GM21786 (cell line): ENCODE measurements at regions not wholly inside any gene's neighbourhood (a gene's known extent, or its start where the extent isn't known, plus 50 kb on each side); places are given as distances from the start of the nearest gene placed in this dataset.
"Not testable (repeated sequence)": the region's sequence is repeated elsewhere in the genome, so short reads cannot be mapped to it uniquely, and the experiment has no call there.

Experiments
- ATAC-seq: cut with Tn5 transposase; IDR thresholded peaks from one replicate; pipeline ENCODE4 v1.9.1; 2021; ENCODE audit not compliant: unreplicated experiment

- no peak for ATAC-seq
Measured at GRCh38 chr12:88856201-88856600, 275.9 kb upstream of the KITLG start.

- ATAC-seq, result no peak
Measured at GRCh38 chr12:88855301-88855700, 275.0 kb upstream of the KITLG start.

DNA sequence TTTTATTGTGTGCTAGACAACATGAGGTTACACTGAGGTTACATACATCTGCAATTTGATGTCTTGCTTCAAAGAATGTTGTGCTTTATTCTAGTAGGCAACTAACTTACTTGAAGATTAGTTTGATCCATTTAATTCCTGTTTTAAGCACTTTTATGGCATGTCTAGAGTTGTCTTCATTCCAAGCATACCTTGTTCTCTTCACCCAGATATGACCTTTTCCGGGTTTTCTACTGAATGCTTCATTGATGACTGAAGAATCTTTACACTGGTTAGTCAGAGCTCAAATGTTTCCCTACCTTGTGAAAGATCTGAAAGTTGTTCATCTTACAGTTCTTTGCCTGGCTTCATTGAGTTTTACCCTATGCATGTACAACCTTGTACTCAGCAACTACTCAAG, 274.0 kb upstream of the KITLG start:
- ATAC-seq, result no peak

- not testable (repeated sequence) for ATAC-seq
Measured at GRCh38 chr12:88847246-88847645, 267.0 kb upstream of the KITLG start.

- no peak for ATAC-seq
Measured at GRCh38 chr12:88844426-88844825, 264.2 kb upstream of the KITLG start.

DNA sequence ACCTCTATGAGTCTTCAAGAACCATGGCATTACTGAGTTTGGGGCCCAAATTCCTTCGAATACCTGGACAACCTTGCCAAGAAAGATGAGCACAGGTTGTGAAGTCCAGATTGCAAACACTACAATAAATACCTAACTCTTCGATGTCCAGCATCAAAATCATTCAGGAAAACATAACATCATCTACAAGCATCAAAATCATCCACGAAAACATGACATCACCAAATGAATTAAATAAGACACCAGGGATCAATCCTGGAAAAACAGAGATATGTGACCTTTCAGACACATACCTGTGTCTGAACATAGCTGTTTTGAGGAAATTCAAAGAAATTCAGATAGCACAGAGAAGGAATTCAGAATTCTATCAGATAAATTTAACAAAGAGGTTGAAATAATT, 262.0 kb upstream of the KITLG start:
- ATAC-seq, result no peak

GRCh38 chr12:88839486-88839885, 259.2 kb upstream of the KITLG start:
- ATAC-seq, result no peak

DNA sequence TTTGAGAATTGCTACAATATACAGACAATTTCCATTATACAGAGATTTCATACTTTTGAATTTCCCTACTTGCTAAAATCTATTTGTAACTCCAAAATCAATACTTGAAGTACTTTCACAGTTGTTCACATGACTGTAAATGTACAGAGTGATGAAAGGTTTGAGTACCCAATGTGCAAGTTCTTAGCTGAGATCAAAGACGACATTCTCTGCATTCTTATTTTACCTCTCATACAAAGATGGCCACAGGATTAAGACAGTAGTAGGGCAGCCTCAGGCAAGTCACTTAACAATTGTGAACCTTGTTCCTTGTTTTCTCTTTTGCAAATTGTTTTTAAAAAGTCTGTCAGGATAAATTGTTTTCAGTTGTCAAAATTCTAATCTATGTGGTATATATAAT, 255.9 kb upstream of the KITLG start:
- ATAC-seq, result no peak

DNA sequence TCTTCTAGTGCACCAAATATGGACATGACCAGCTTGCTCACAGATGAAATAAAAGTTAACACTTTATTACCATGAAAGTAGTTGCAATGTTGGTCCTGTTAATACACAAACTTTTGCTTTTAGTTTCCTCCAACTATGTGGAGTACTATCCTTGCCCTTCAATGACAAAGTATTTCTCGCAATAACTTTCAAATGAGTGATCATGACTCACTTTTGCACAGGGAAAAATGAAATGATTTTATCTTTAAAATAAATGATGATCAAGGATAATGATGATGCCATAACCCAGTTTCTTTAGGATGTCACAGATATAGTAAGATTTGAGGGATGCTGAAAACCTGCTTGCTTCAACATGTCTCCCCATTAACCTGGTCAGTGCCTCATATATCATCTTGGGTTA, 254.0 kb upstream of the KITLG start:
- no peak for ATAC-seq

GRCh38 chr12:88833641-88834116, 253.4 kb upstream of the KITLG start:
- no peak for ATAC-seq

DNA sequence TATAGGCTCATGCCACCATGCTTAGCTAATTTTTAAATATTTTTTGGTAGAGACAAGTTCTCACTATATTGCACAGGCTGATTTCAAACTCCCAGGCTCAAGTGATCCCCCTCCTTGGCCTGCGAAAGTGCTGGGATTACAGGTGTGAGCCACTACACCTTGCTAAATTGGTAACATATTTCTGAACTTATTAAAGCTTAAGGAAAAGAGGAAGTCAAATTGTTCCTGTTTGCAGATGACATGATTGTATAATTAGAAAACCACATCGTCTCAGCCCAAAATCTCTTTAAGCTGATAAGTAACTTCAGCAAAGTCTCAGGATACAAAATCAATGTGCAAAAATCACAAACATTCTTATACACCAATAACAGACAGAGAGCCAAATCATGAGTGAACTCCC, 248.3 kb upstream of the KITLG start:
- not testable (repeated sequence) for ATAC-seq

- ATAC-seq, result no peak
Measured at GRCh38 chr12:88820012-88820411, 239.7 kb upstream of the KITLG start.

DNA sequence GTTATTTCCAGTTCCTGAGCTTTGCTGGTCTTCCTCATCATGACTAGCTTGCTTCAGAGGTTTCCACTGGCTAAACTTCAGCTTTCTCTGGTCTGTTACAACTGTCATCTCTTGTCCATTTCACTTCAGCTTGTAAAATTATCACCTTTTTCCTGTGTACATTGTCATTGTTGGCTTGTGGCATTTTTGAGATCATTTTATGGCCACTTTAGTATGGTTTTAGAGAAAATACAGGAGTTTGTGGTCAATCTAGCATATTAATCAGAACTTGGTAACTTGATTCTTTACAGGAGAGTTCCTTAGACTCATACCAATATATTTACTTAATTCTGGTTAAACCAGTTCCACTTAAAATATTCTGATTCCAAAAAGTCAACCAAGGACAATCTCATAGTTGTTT, 235.9 kb upstream of the KITLG start:
- no peak for ATAC-seq

- ATAC-seq, result no peak
Measured at GRCh38 chr12:88814779-88815178, 234.5 kb upstream of the KITLG start.

GRCh38 chr12:88812610-88813009, 232.3 kb upstream of the KITLG start:
- no peak for ATAC-seq

DNA sequence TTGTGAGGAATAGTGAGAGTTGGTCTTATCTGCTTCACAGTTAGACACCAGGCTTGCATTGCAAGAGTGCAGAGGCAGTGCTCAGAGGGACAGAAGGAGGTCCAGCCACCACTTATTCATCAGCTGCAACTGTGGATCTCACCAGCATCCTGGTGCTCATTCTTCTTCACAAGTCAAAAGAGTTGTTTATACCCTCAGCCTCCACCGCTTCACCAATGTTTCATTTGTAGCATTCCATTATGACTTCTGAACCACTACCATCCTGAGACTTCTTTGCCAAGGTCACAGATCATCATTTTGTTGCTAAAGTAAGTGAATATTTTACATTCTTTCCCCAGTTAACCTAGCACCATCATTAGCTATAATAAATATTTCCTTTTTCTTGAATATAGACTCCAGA, 230.5 kb upstream of the KITLG start:
- ATAC-seq, result no peak

GRCh38 chr12:88809841-88810240, 229.6 kb upstream of the KITLG start:
- ATAC-seq, result not testable (repeated sequence)

DNA sequence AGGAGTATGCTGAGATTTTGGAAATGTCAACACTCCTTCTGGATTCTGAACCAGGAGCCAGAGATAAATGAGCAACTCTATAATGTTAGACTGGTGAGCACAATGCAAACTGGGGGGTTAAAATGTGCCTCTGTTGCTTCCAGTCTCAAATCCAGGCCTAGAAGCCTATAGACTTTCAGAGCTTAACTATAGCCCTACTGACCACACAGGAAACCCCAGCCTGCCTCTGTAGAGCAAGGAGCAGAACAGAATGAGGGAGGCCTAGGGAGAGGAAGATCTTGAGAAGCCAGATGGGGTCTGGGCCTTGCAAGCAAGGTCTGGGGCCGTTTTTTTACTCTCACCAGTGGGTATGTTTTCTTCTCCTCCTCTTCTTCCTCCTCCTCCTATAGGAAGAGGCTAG, 225.4 kb upstream of the KITLG start:
- ATAC-seq, result no peak

- ATAC-seq, result no peak
Measured at GRCh38 chr12:88805286-88805685, 225.0 kb upstream of the KITLG start.

GRCh38 chr12:88802096-88802706, 221.9 kb upstream of the KITLG start:
- no peak for ATAC-seq

DNA sequence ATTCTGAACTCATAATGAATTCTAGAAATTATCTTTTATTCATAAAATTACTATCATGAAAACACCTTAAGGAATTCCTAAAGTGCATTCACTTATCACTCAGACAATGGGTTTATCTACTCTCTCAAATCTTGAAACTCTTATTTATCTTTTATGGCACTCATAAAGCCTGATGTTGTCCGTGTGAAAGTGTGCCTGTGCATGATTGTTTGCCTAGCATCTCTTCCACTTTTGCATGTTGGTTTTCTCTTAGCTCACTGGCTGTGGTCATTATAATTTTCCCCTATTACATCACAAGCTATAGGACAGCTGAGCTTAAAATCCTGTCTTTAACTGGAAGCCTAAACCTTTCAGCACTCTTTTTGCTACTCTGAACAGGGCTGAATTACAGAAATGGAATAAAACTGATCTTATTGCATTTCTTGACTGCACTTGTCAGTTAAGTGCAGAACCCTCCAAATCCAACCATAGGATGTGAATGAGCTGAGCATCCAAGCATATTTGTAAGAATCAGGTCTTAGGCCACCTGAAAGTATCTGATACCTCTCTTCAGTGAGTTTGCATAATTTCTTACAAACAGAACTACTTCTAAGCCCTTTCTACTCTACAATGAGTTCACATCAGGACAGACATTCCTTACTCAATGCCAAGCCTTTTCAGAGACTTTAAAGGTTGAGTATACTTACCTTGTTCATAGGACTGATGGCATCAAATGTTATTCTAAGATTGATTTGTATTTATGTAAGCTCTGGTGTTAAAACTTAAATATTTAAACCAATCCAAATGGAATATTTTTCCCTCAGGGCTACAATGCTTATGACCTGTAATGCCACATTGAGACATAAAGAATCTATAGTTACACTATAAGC, 221.2 kb upstream of the KITLG start:
- no peak for ATAC-seq

DNA sequence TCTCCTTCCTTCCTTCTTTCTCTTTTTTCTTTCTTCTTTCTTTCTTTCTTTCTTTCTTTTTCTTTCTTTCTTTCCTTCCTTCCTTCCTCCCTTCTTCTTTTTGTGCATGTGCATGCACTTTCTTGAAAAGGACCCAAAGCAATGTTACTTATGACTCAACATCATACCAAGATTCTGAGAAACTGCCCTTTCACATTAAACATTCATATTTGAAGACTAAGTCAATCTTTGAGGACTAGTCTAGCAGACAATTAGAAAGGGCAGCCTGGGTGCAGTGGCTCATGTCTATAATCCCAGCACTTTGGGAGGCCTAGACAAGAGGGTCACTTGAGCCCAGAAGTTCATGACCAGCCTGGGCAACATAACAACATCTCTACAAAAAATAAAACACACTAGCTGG, 212.8 kb upstream of the KITLG start:
- no peak for ATAC-seq
